HL-60 (cell line): ENCODE measurements at regions not wholly inside any gene's neighbourhood (a gene's known extent, or its start where the extent isn't known, plus 50 kb on each side); places are given as distances from the start of the nearest gene placed in this dataset.

Experiments used
- CTCF ChIP-seq: IDR thresholded peaks from one replicate; pipeline ENCODE4 v1.5.1; 2011; ENCODE audit warnings: low read length, control low read depth, inconsistent platforms; ENCODE audit not compliant: insufficient read depth
- REST ChIP-seq: IDR thresholded peaks from 2 replicates; pipeline ENCODE4 v1.6.1; 2012; ENCODE audit warnings: low read depth; ENCODE audit not compliant: insufficient replicate concordance
- SPI1 ChIP-seq: IDR thresholded peaks from 2 replicates; pipeline ENCODE4 v1.6.1; 2012; ENCODE audit warnings: low read depth, mild to moderate bottlenecking, borderline replicate concordance

- TF ChIP-seq CTCF: no peak
- no peak for TF ChIP-seq REST
- no peak for TF ChIP-seq SPI1
Observed at GRCh38 chr13:108448891-108449290, 179.4 kb downstream of the TNFSF13B start.
